ENCODE measurements at regions not wholly inside any gene's neighbourhood (a gene's known extent, or its start where the extent isn't known, plus 50 kb on each side); places are given as distances from the start of the nearest gene placed in this dataset.
"Not testable (repeated sequence)": the region's sequence is repeated elsewhere in the genome, so short reads cannot be mapped to it uniquely, and the experiment has no call there.

GRCh38 chr12:46523446-46523845 is 150.9 kb upstream of the SLC38A2 start:
- peaks cover 0 to 3% (median 2%) of the 10 kb centered on the region in 3 donors for H3K4me1 Mint-ChIP-seq
- peaks cover 12 to 23% of the 10 kb centered on the region in 2 donors for H3K36me3 Mint-ChIP-seq

GRCh38 chr12:46522071-46522470 is 149.5 kb upstream of the SLC38A2 start:
- DNase-seq, result no peak
- ATAC-seq (ENCODE audit: low read depth in 2 of 2), result no peak
- H3K27ac Mint-ChIP-seq, result peak overlapping the region in 1 of 6 donors; percentile 6
- H3K27me3 Mint-ChIP-seq, result no peaks in the 10 kb centered on the region
- H3K4me1 Mint-ChIP-seq, result peaks cover 10 to 14% (median 11%) of the 10 kb centered on the region in 3 donors
- H3K36me3 Mint-ChIP-seq, result peaks cover 5 to 12% of the 10 kb centered on the region in 2 donors
- no peaks in the 10 kb centered on the region for H3K9me3 Mint-ChIP-seq
- H3K4me3 Mint-ChIP-seq, result no peak overlapping the region

More at GRCh38 chr12:46523446-46523845, 150.9 kb upstream of the SLC38A2 start:
- Mint-ChIP-seq H3K27me3 (no peaks in the 10 kb centered on the region), H3K27ac (peak overlapping the region in 1 of 6 donors; percentile 60), H3K9me3 (peaks cover 0 to 9% (median 1%) of the 10 kb centered on the region in 7 donors), H3K4me3 (peak overlapping the region in 1 of 8 donors; percentile 11)
- ATAC-seq (ENCODE audit: low read depth in 2 of 2), result no peak
- DNase-seq, result no peak

GRCh38 chr12:46521145-46521544 is 148.6 kb upstream of the SLC38A2 start:
- Mint-ChIP-seq H3K27me3 (no peaks in the 10 kb centered on the region), H3K9me3 (no peaks in the 10 kb centered on the region), H3K4me3 (no peak overlapping the region), H3K36me3 (peaks cover 5 to 10% of the 10 kb centered on the region in 2 donors), H3K27ac (no peak overlapping the region), H3K4me1 (peaks cover 14 to 17% (median 15%) of the 10 kb centered on the region in 3 donors)
- no peak for ATAC-seq (ENCODE audit: low read depth in 2 of 2)
- no peak for DNase-seq

DNA sequence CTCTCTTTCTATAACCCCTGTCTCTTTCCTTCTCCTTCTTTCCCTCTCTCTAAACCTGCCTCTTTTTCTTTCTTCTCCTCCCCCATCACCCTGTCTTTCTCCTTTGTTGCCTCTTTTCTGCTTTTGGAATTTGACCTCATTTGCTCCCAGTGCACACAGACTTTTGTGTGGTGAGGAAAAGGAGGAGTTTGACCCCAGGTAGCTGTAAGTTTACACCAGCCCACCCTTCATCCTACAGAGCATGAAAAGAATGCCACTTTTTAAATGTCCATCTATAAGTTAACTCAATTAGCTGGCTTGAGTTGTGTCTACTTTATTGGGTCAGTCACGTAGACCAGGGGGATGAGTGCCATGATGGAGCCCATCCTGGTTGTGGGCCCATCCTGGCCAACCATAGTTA is 146.8 kb upstream of the SLC38A2 start:
- ATAC-seq (ENCODE audit: low read depth in 2 of 2) (no peak), DNase-seq (no peak)
- Mint-ChIP-seq H3K27me3 (no peaks in the 10 kb centered on the region), H3K4me3 (no peak overlapping the region), H3K9me3 (no peaks in the 10 kb centered on the region), H3K36me3 (peaks cover 0 to 6% of the 10 kb centered on the region in 2 donors), H3K4me1 (peaks cover 12 to 23% (median 17%) of the 10 kb centered on the region in 3 donors), H3K27ac (peak overlapping the region in 2 of 6 donors; percentile 0 to 44)

GRCh38 chr12:46518729-46519128 is 146.2 kb upstream of the SLC38A2 start:
- H3K27me3 Mint-ChIP-seq, result no peaks in the 10 kb centered on the region
- H3K27ac Mint-ChIP-seq, result peak overlapping the region in 2 of 6 donors; percentile 0 to 52
- no peak overlapping the region for H3K4me3 Mint-ChIP-seq
- peaks cover 0 to under 1% of the 10 kb centered on the region in 2 donors for H3K36me3 Mint-ChIP-seq
- DNase-seq (no peak), ATAC-seq (ENCODE audit: low read depth in 2 of 2) (no peak)
- H3K9me3 Mint-ChIP-seq, result no peaks in the 10 kb centered on the region
- peaks cover 12 to 28% (median 17%) of the 10 kb centered on the region in 3 donors for H3K4me1 Mint-ChIP-seq

GRCh38 chr12:46518169-46518568 is 145.6 kb upstream of the SLC38A2 start:
- Mint-ChIP-seq H3K4me1 (peaks cover 12 to 33% (median 17%) of the 10 kb centered on the region in 3 donors), H3K36me3 (no peaks in the 10 kb centered on the region), H3K27me3 (no peaks in the 10 kb centered on the region), H3K4me3 (no peak overlapping the region), H3K9me3 (no peaks in the 10 kb centered on the region), H3K27ac (no peak overlapping the region)
- ATAC-seq (ENCODE audit: low read depth in 2 of 2), result no peak
- DNase-seq, result no peak

DNA sequence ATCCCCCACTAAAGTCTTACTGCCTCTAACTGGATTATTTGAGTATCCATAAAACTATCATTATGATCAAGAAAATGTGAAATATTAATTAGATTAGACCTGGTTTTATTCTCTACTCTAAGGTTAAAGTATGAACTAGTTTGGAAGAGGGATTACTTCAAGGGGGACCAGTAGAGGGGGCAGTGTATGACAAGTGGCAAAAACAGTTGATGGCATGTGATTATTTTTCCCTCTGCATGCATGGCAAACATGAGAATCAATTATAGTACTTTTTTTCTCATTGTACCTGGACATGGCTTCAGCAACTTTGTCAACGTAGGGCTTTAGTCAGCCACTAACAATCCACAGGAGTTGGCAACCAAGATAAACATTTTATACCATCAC is 145.0 kb upstream of the SLC38A2 start:
- Mint-ChIP-seq H3K4me1 (peaks cover 12 to 39% (median 17%) of the 10 kb centered on the region in 3 donors), H3K9me3 (no peaks in the 10 kb centered on the region), H3K27me3 (no peaks in the 10 kb centered on the region), H3K27ac (peak overlapping the region in 5 of 6 donors; percentile 11 to 82 (median 53)), H3K4me3 (peak overlapping the region in 5 of 8 donors; percentile 8 to 52 (median 33)), H3K36me3 (no peaks in the 10 kb centered on the region)
- ATAC-seq (ENCODE audit: low read depth in 2 of 2) (peak; percentile 27 to 52), DNase-seq (no peak)

GRCh38 chr12:46516933-46517578 is 144.5 kb upstream of the SLC38A2 start:
- Mint-ChIP-seq H3K36me3 (no peaks in the 10 kb centered on the region), H3K27me3 (no peaks in the 10 kb centered on the region), H3K9me3 (no peaks in the 10 kb centered on the region), H3K4me1 (peaks cover 12 to 42% (median 17%) of the 10 kb centered on the region in 3 donors), H3K27ac (peak overlapping the region; percentile 35 to 90 (median 76)), H3K4me3 (peak overlapping the region in 6 of 8 donors; percentile 8 to 72 (median 37))
- peak; percentile 28 for DNase-seq
- peak; percentile 93 to 98 for ATAC-seq (ENCODE audit: low read depth in 2 of 2)

DNA sequence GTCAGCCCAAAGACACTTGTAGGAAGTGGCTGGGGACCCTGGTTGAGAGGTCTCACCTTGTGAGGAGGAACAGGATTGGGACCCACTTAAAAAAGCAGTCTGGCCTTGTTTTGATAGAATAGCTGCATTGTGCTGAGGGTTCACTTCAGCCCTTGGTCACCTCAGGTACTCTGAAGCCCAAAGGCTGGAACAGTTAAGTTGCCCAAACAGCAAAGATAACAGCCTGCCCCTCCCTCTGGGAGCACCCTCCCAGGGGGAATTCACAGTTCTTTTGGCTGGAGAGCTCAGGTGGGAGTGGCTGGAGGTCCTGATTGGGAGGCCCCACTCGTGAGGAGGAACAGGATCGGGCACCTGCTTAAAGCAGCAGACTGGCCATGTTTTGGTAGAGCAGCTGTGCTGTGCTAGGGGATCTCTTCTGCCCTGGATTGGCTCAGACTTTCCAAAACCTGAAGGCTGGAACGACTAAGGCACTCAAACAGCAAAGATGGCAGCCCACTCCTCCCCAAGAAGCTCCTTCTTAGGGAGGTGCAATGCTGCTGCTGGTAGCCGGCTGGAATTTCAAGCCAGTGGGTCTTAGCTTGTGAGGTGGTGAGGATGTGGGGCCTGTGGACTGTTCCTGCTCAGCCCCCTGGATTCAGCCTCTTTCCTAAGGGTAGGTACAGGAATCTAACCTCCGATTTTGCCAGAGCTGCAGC is 143.8 kb upstream of the SLC38A2 start:
- ATAC-seq (ENCODE audit: low read depth in 2 of 2), result no peak
- H3K4me3 Mint-ChIP-seq, result no peak overlapping the region
- peak overlapping the region in 2 of 6 donors; percentile 82 to 90 for H3K27ac Mint-ChIP-seq
- no peak for DNase-seq
- peaks cover 12 to 42% (median 17%) of the 10 kb centered on the region in 3 donors for H3K4me1 Mint-ChIP-seq
- H3K27me3 Mint-ChIP-seq, result no peaks in the 10 kb centered on the region
- peaks cover 0 to 3% (median 0%) of the 10 kb centered on the region in 7 donors for H3K9me3 Mint-ChIP-seq
- H3K36me3 Mint-ChIP-seq, result no peaks in the 10 kb centered on the region

GRCh38 chr12:46515829-46516228 is 143.3 kb upstream of the SLC38A2 start:
- peaks cover 0 to 3% of the 10 kb centered on the region in 2 donors for H3K36me3 Mint-ChIP-seq
- no peak overlapping the region for H3K4me3 Mint-ChIP-seq
- peak overlapping the region in 1 of 6 donors; percentile 77 for H3K27ac Mint-ChIP-seq

GRCh38 chr12:46514886-46515285 is 142.3 kb upstream of the SLC38A2 start:
- H3K27ac Mint-ChIP-seq, result peak overlapping the region in 2 of 6 donors; percentile 40 to 67
- H3K4me3 Mint-ChIP-seq, result no peak overlapping the region
- H3K9me3 Mint-ChIP-seq, result peaks cover 3 to 18% (median 10%) of the 10 kb centered on the region in 7 donors
- DNase-seq (no peak), ATAC-seq (ENCODE audit: low read depth in 2 of 2) (no peak)
- H3K4me1 Mint-ChIP-seq, result peaks cover 12 to 42% (median 17%) of the 10 kb centered on the region in 3 donors
- H3K36me3 Mint-ChIP-seq, result peaks cover 5 to 13% of the 10 kb centered on the region in 2 donors
- no peaks in the 10 kb centered on the region for H3K27me3 Mint-ChIP-seq

More at GRCh38 chr12:46515829-46516228, 143.3 kb upstream of the SLC38A2 start:
- DNase-seq (no peak), ATAC-seq (ENCODE audit: low read depth in 2 of 2) (no peak)
- Mint-ChIP-seq H3K9me3 (peaks cover 0 to 9% (median 4%) of the 10 kb centered on the region in 7 donors), H3K4me1 (peaks cover 12 to 42% (median 17%) of the 10 kb centered on the region in 3 donors), H3K27me3 (no peaks in the 10 kb centered on the region)

DNA sequence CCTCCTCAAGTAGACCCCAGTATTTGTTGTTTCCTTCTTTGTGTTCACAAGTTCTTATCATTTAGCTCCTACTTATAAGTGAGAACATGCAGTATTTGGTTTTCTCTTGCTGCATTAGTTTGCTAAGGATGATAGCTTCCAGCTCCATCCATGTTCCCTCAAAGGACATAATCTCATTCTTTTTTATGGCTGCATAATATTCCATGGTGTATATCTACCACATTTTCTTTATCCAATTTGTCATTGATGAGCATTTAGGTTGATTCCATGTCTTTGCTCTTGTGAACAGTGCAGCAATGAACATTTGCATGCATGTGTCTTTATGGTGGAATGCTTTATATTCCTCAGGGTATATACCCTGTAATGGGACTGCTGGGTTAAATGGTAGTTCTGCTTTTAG is 137.7 kb upstream of the SLC38A2 start:
- not testable (repeated sequence) for H3K4me3 Mint-ChIP-seq; DNase-seq; H3K27ac Mint-ChIP-seq; ATAC-seq (ENCODE audit: low read depth in 2 of 2); H3K27me3 Mint-ChIP-seq
- peaks cover 0 to 35% (median 6%) of the 10 kb centered on the region in 3 donors for H3K4me1 Mint-ChIP-seq
- H3K36me3 Mint-ChIP-seq, result peaks cover 21 to 43% of the 10 kb centered on the region in 2 donors
- H3K9me3 Mint-ChIP-seq, result peaks cover 5 to 45% (median 32%) of the 10 kb centered on the region in 7 donors

GRCh38 chr12:46509135-46509534 is 136.6 kb upstream of the SLC38A2 start:
- Mint-ChIP-seq H3K27me3 (no peaks in the 10 kb centered on the region), H3K27ac (no peak overlapping the region), H3K4me1 (peaks cover 0 to 30% (median 6%) of the 10 kb centered on the region in 3 donors), H3K9me3 (peaks cover 10 to 52% (median 40%) of the 10 kb centered on the region in 7 donors), H3K4me3 (no peak overlapping the region), H3K36me3 (peaks cover 26 to 54% of the 10 kb centered on the region in 2 donors)
- no peak for DNase-seq
- no peak for ATAC-seq (ENCODE audit: low read depth in 2 of 2)

Measured in naive B cell (primary cell).